Aorta (tissue), 5 donors: ENCODE measurements at regions not wholly inside any gene's neighbourhood (a gene's known extent, or its start where the extent isn't known, plus 50 kb on each side); places are given as distances from the start of the nearest gene placed in this dataset.

Experiments used
- ATAC-seq: fragments of 200-7000 bp; cut with Tn5 transposase; one replicate; pipeline ENCODE4 v1.9.1; 2022; ENCODE audit warnings: moderate library complexity; ENCODE audit not compliant: low FRiP score
- DNase-seq, 2 donors: peaks; one replicate each; pipeline ENCODE4 v3.0.0-alpha.2; 2020
- H3K27ac ChIP-seq, 2 donors: one replicate each; pipeline ENCODE4 v1.5.1; 2013; ENCODE audit warnings: low read length in 2 of 2, mild to moderate bottlenecking in 2 of 2, moderate library complexity in 2 of 2, control low read depth in 1 of 2, inconsistent platforms in 1 of 2, low read depth in 1 of 2
- H3K27me3 ChIP-seq, 2 donors: one replicate each; pipeline ENCODE4 v1.6.1; 2013; ENCODE audit warnings: control low read depth in 1 of 2, low read length in 1 of 2, mild to moderate bottlenecking in 1 of 2, moderate library complexity in 1 of 2; ENCODE audit not compliant: insufficient read depth in 2 of 2, control insufficient read depth in 1 of 2
- H3K36me3 ChIP-seq, 2 donors: one replicate each; pipeline ENCODE4 v1.6.1; 2013; ENCODE audit warnings: control low read depth in 1 of 2, low read length in 1 of 2, mild to moderate bottlenecking in 1 of 2; ENCODE audit not compliant: insufficient read depth in 2 of 2, control insufficient read depth in 1 of 2
- H3K4me1 ChIP-seq, 2 donors: one replicate each; pipeline ENCODE4 v1.6.1; 2013; ENCODE audit warnings: low read length in 2 of 2, control low read depth in 1 of 2, mild to moderate bottlenecking in 1 of 2, moderate library complexity in 1 of 2; ENCODE audit not compliant: insufficient read depth in 2 of 2, control insufficient read depth in 1 of 2
- H3K4me3 ChIP-seq, 2 donors: one replicate each; pipeline ENCODE4 v1.5.1; 2013; ENCODE audit warnings: low read length in 2 of 2, control low read depth in 1 of 2, mild to moderate bottlenecking in 1 of 2
- H3K9me3 ChIP-seq: one replicate; pipeline ENCODE4 v1.6.1; 2013; ENCODE audit warnings: mild to moderate bottlenecking, low read length; ENCODE audit not compliant: control insufficient read depth
- WGBS, 2 donors: extraction: QIAGEN DNeasy Blood & Tissue Kit; methylation state at CpG; one replicate each; pipeline ENCODE4 v1.1.7; 2013; 5-methylcytosine and 5-hydroxymethylcytosine counted together
- intact Hi-C, 2 donors: fragments of 100-400 bp; cut with DNase I; formaldehyde crosslinking; loops; one replicate each; pipeline versions ENCODE4 v1.14.2 to v1.15.0; 2022
- donor health status: healthy with polysubstance abuse.
- donor health status: Bipolar disorder and iron deficiency.
- donor health status: DM: no; HTN: no; CAD: no.
- donor health status: DM: no; HTN: no; CAD: no.
- donor health status: DM: yes; HTN: yes; CAD: no.

DNA sequence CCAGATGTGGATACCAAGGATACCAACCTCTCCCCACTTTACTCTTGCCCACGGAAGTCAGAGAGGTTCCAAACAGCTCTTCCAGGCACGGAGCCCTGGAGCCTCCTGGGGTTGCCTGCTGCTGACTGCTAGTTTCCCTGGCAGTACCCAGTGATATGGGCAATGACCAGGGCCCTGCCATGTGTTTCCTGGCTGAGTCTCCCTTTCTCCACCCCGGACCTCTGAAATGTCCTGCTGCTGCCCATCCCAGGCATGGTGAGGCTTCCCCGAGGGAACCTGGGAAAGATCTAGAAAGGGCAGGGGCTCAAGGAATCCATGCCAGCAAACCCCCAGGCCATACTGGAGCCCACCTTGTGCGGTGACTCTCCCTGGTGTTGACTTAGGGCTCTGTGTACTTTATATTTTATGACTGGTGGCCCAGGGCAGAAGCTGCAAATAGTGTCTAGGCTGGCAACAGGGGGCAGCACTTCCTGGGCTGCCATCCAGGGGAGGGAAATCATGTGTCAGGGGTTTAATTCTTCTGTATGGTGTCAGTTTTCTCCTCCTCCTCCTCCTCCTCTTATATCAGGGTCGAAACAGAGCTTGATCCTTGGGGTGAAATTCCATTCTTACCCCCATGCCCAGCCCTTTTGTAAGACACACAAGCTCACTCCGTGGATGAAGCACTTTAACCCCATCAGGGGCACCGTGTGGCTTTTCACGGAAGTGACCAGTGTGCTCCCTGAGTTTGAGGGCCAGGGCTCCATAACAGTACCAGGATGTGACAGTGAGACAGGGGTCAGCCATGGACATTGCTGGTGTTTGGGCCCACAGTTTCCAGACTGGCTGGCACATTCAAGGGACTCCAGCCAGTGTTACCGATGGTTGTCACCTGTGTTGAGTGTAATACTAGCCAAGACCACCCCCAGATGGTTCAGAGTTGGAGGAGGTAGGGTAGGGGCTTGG lies 62.4 kb upstream of the GDF10 start:
- H3K27ac ChIP-seq = no peak overlapping the region
- ATAC-seq (no peak), DNase-seq (no peak)
- no peaks in the 10 kb centered on the region for H3K4me1 ChIP-seq
- no peak overlapping the region for H3K4me3 ChIP-seq
- intact Hi-C loops = no loop called here
- 71 to 74% methylated on average over 10 of the region's 10 CpGs for WGBS, 2 donors
- H3K9me3 ChIP-seq = peaks cover 1% of the 10 kb centered on the region
- H3K36me3 ChIP-seq = no peaks in the 10 kb centered on the region
- no peaks in the 10 kb centered on the region for H3K27me3 ChIP-seq

DNA sequence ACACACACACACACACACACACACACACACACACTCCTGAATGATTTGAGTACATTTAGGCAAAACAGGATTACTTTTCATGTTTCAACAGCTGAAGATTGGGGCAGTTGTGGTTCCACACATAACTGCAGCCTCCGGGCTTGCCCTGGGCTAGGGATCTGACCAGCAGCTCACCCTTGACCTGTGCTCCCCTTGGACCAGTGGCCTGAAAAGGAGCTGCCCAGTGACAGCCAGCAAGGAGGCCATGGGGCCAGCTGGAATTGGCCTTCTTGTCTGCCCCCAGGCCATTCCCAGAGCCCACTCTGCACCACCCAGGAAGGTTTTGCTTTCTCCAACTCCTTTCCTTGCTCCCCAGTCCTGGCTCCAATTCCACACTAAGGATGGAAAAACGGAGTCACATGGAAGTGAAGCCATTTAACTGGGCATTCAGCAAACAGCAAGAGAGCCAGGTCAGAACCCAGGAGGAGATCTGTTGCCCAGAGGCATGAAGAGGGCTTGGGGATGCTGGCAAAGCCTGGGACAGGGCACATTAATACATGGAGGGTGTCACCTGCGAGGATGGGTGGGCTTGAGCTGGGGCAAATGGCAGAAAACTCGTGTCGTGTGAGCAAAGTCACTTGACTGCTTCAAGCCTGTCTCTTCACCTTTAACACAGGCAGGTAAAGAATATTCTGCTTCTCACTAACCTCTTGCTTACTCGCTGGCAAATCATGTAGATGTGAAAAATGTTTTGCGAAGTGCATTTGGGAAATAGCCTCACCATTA lies 61.5 kb upstream of the GDF10 start:
- 72 to 79% methylated on average over 7 of the region's 7 CpGs for WGBS, 2 donors
- Histone ChIP-seq H3K36me3 (no peaks in the 10 kb centered on the region), H3K4me3 (no peak overlapping the region), H3K9me3 (peaks cover 1% of the 10 kb centered on the region), H3K4me1 (no peaks in the 10 kb centered on the region), H3K27me3 (no peaks in the 10 kb centered on the region), H3K27ac (no peak overlapping the region)
- DNase-seq (no peak), ATAC-seq (no peak)
- intact Hi-C loops = no loop called here

DNA sequence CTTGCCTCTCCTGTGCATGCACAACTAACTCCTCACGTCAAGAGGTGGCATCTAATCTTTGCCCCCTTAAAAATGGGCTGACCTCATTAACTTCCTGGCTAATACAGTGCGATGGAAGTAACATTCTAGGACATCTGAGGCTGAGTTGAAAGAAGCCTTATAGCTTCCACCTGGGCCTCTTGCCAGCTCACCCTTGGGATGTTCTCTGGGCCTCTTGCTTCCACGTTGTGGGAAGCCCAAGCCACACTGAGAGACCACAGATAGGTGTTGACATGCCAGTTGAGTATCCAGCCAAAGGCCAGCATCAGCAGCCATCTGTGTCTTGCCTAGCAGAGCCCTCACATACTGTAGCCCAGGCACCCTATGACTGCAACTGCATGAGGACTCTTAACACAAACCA lies 60.8 kb upstream of the GDF10 start:
- 88 to 89% methylated on average over 3 of the region's 3 CpGs for WGBS, 2 donors
- peaks cover 1% of the 10 kb centered on the region for H3K9me3 ChIP-seq
- intact Hi-C loops = no loop called here
- no peak overlapping the region for H3K4me3 ChIP-seq
- H3K27ac ChIP-seq = no peak overlapping the region
- H3K36me3 ChIP-seq = no peaks in the 10 kb centered on the region
- no peaks in the 10 kb centered on the region for H3K27me3 ChIP-seq
- H3K4me1 ChIP-seq = no peaks in the 10 kb centered on the region
- ATAC-seq = no peak
- DNase-seq = no peak

DNA sequence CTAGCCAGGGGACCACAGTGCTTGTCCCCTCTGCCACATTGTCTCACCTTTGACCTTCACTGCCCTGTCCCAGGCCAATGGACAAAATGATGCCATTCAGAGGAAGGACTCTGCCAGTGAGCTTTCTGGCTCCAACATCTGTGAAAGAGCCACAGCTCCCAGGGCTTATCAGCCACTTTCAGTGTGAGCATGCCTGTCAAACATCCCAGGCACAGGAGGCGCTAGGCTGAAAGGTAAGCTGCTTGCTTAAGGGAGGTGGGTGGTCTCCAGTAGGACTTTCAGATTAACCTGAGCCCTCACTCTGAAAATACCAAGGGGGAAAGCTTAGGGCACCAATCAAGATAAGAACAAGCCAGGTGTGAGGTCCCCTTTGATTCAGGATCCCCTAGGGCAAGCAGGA lies 59.8 kb upstream of the GDF10 start:
- H3K4me1 ChIP-seq = no peaks in the 10 kb centered on the region
- H3K9me3 ChIP-seq = peaks cover 1% of the 10 kb centered on the region
- intact Hi-C loops = loop anchor here in 1 of 2 donors (5.0 kb wide), 1 partner anchor 63 kb away; no protein-coding TSS in a partner anchor
- no peak overlapping the region for H3K27ac ChIP-seq
- H3K36me3 ChIP-seq = no peaks in the 10 kb centered on the region
- H3K27me3 ChIP-seq = no peaks in the 10 kb centered on the region
- no peak for DNase-seq
- ATAC-seq = no peak
- no peak overlapping the region for H3K4me3 ChIP-seq
- WGBS, 2 donors = 97 to 99% methylated on average over 1 of the region's 1 CpG

DNA sequence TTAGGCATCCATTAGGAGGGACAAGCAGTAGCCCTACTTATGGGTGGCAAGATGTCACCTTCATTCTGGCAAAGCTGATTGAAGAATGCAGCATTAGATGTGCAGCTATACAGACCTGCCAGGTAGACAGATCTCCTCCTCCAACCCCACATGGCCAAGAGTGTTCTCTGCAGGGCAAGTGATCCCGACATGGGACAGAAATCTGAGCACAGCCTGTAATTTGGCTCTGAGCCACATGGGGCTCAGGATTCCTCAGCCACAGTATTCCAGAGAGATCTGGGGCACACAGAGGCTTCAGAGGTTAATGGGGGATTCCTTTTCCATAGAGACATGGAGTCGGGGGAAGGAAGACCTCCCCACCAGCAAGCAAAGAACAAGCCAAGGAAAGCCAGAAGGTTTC lies 58.7 kb upstream of the GDF10 start:
- Histone ChIP-seq H3K9me3 (peaks cover 1% of the 10 kb centered on the region), H3K36me3 (no peaks in the 10 kb centered on the region), H3K27ac (no peak overlapping the region), H3K4me3 (no peak overlapping the region), H3K4me1 (no peaks in the 10 kb centered on the region), H3K27me3 (no peaks in the 10 kb centered on the region)
- ATAC-seq (no peak), DNase-seq (no peak)
- 68 to 79% methylated on average over 2 of the region's 2 CpGs for WGBS, 2 donors
- intact Hi-C loops = loop anchor here in 1 of 2 donors (5.0 kb wide), 1 partner anchor 64 kb away; no protein-coding TSS in a partner anchor

DNA sequence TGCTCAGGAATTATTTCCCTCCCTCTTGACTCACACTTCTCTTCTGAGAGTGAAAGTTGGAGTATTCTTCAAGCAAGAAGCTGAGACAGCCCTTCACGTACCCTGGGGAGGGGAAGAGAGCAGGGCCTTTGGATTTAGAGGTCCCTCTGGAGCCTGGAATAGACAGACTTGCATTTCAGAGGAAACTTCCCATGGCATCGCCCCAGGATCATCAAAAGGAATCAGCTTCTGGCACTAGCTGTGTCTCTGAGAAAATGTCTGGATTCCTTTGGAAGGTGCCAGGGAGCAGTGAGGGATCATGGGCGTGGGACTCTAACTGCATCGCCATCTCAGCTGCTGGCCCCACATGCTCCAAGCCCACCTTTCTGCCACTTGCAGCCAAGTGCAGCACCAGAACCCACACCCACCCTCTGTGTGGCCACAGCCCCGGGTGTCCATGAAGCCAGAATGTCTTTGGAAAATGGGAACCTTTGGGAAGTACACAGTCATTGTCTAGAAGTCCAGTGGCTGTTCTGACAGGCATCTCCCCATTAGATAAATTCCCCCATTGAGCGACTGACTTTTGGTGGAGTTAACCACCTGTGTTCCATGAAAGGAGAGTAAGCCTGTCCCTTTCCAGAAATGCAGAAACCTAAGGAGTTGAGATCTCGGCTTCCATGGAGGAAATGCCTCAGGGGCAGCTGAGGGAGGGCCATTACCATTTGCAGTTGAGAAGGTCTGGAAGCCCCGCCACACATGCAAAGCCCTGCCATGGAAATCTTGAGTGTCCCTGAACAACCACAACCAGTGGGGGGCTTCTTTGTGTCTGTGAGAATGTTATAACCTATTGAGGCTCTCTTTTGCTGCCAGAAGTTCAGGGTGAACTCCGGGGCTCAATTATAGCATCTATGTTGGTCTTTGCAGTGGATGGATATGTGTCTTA lies 57.8 kb upstream of the GDF10 start:
- Histone ChIP-seq H3K4me1 (no peaks in the 10 kb centered on the region), H3K4me3 (no peak overlapping the region), H3K27ac (no peak overlapping the region), H3K9me3 (no peaks in the 10 kb centered on the region), H3K36me3 (no peaks in the 10 kb centered on the region), H3K27me3 (no peaks in the 10 kb centered on the region)
- intact Hi-C loops = loop anchor here in 1 of 2 donors (5.0 kb wide), 1 partner anchor 65 kb away; no protein-coding TSS in a partner anchor
- no peak for DNase-seq
- WGBS, 2 donors = 40 to 47% methylated on average over 9 of the region's 9 CpGs
- no peak for ATAC-seq

DNA sequence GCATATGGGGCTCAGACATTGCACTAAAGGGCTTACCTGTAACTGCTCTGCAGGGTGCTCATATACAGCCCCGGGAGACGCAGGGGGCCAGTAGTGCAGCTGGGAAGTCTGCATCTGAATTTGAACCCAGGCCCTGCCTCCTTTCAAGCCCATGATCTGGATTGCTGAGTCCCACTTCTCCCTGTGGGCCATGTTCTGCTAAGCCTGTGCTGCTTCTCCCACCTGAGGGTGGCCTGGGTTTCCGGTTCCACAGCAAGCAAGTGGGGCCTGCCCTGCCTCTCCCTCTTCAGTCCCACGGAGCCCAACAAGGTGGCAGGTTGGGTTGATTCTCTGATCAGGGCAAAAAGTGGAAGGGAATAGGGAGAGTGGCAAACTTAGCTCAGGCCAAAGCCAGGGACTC lies 56.6 kb upstream of the GDF10 start:
- Histone ChIP-seq H3K9me3 (no peaks in the 10 kb centered on the region), H3K4me1 (no peaks in the 10 kb centered on the region), H3K27me3 (no peaks in the 10 kb centered on the region), H3K27ac (no peak overlapping the region), H3K36me3 (no peaks in the 10 kb centered on the region), H3K4me3 (no peak overlapping the region)
- intact Hi-C loops = loop anchor here in 1 of 2 donors (5.0 kb wide), 1 partner anchor 66 kb away; no protein-coding TSS in a partner anchor
- DNase-seq (no peak), ATAC-seq (no peak)
- WGBS, 2 donors = 96 to 99% methylated on average over 4 of the region's 4 CpGs

DNA sequence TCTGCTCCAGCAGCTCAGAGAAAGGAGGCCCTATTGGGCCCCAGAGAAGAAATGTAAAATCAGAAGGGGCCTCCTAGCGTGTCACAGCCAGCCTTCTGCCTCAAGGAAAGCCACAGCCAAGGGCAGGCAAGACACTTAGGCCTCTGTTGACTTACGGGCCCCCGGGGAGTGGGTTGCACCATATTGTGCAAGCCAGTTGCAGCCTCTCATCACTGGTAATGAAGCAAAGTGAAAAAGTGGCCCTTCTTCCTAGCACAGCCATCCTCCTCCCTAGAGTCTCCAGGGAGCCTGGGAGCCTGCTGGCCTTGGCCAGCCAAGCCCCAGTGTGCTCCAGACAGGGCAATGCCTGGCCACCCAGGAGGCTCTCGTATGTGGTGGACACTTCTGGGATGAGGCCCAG lies 56.2 kb upstream of the GDF10 start:
- peak; percentile 79 for ATAC-seq
- 67 to 68% methylated on average over 4 of the region's 4 CpGs for WGBS, 2 donors
- intact Hi-C loops = loop anchor here in 1 of 2 donors (5.0 kb wide), 1 partner anchor 66 kb away; no protein-coding TSS in a partner anchor
- Histone ChIP-seq H3K27ac (no peak overlapping the region), H3K36me3 (no peaks in the 10 kb centered on the region), H3K4me3 (no peak overlapping the region), H3K27me3 (no peaks in the 10 kb centered on the region), H3K4me1 (no peaks in the 10 kb centered on the region), H3K9me3 (no peaks in the 10 kb centered on the region)
- peak; percentile 53 to 85 for DNase-seq
